Fibroblast of lung (primary cell): ENCODE measurements at regions not wholly inside any gene's neighbourhood (a gene's known extent, or its start where the extent isn't known, plus 50 kb on each side); places are given as distances from the start of the nearest gene placed in this dataset.

Source experiments
- DNase-seq, 2 donors: peaks; one replicate each; pipeline versions ENCODE4 v3.0.0 to v3.0.0-alpha.2; 2010; ENCODE audit warnings: low read depth in 2 of 2
- H2AFZ ChIP-seq: 2 replicates; pipeline ENCODE4 v1.5.1; 2012; ENCODE audit warnings: low read length, control low read depth, inconsistent platforms
- H3K27ac ChIP-seq: 2 replicates; pipeline ENCODE4 v1.5.1; 2011; ENCODE audit warnings: low read length, control low read depth; ENCODE audit not compliant: insufficient read depth
- H3K27me3 ChIP-seq: 2 replicates; pipeline ENCODE4 v1.5.1; 2011; ENCODE audit warnings: mild to moderate bottlenecking, low read length; ENCODE audit not compliant: control insufficient read depth, insufficient read depth
- H3K36me3 ChIP-seq: 2 replicates; pipeline ENCODE4 v1.5.1; 2011; ENCODE audit warnings: low read length; ENCODE audit not compliant: control insufficient read depth, insufficient read depth
- H3K4me1 ChIP-seq: 2 replicates; pipeline ENCODE4 v1.5.1; 2011; ENCODE audit warnings: low read length; ENCODE audit not compliant: control insufficient read depth, insufficient read depth; ENCODE audit errors: extremely low read depth
- H3K4me2 ChIP-seq: 2 replicates; pipeline ENCODE4 v1.5.1; 2011; ENCODE audit warnings: low read length, control low read depth; ENCODE audit not compliant: insufficient read depth; ENCODE audit errors: extremely low read depth
- H3K4me3 ChIP-seq, 4 experiments: fragments of 200-600 bp in 1 of 4; sonication (generic) in 1 of 4; replicated peaks in 1 of 4; 2 replicates each; pipeline ENCODE4 v1.5.1; 2011 to 2016; ENCODE audit warnings: low read length in 4 of 4, low read depth in 3 of 4, mild to moderate bottlenecking in 3 of 4, control low read depth in 2 of 4, inconsistent platforms in 1 of 4, mixed read lengths in 1 of 4; ENCODE audit not compliant: insufficient read depth in 1 of 4; ENCODE audit errors: control extremely low read depth in 1 of 4
- H3K79me2 ChIP-seq: 2 replicates; pipeline ENCODE4 v1.5.1; 2012; ENCODE audit warnings: mild to moderate bottlenecking, low read length, inconsistent platforms; ENCODE audit not compliant: control insufficient read depth, insufficient read depth
- H3K9ac ChIP-seq: 2 replicates; pipeline ENCODE4 v1.5.1; 2011; ENCODE audit warnings: mild to moderate bottlenecking, low read length, control low read depth; ENCODE audit not compliant: insufficient read depth
- H3K9me3 ChIP-seq: 2 replicates; pipeline ENCODE4 v1.5.1; 2012; ENCODE audit warnings: low read depth, low read length; ENCODE audit not compliant: control insufficient read depth, insufficient read depth
- H4K20me1 ChIP-seq: 2 replicates; pipeline ENCODE4 v1.5.1; 2011; ENCODE audit warnings: low read length; ENCODE audit not compliant: control insufficient read depth, insufficient read depth; ENCODE audit errors: extremely low read depth
- CTCF ChIP-seq, 2 donors: IDR thresholded peaks in 1 of 2; conservative IDR thresholded peaks in 1 of 2; 1 replicate in 1 of 2; 2 replicates in 1 of 2; pipeline ENCODE4 v1.5.1; 2011 to 2012; ENCODE audit warnings: low read length in 2 of 2, control low read depth in 1 of 2, inconsistent platforms in 1 of 2, low read depth in 1 of 2, mild to moderate bottlenecking in 1 of 2
- EZH2 ChIP-seq: IDR thresholded peaks from 2 replicates; pipeline ENCODE4 v1.5.1; 2012; ENCODE audit warnings: low read length, control low read depth, mild to moderate bottlenecking; ENCODE audit errors: missing control alignments

GRCh38 chr14:22387776-22388241, 201.2 kb downstream of the DAD1 start:
- Histone ChIP-seq H3K4me3 (no peak overlapping the region), H3K27ac (no peak overlapping the region), H3K27me3 (peaks cover 9% of the 10 kb centered on the region), H3K4me1 (no peaks in the 10 kb centered on the region), H3K36me3 (no peaks in the 10 kb centered on the region), H3K79me2 (no peaks in the 10 kb centered on the region), H3K9ac (no peak overlapping the region), H3K4me2 (no peak overlapping the region), H3K9me3 (no peaks in the 10 kb centered on the region), H2AFZ (no peak overlapping the region), H4K20me1 (no peaks in the 10 kb centered on the region)
- DNase-seq, result peak in 1 of 2 donors; percentile 46
- TF ChIP-seq CTCF (conservative IDR thresholded peaks at IDR 0.05 in 1 of 2, IDR thresholded peaks at IDR 0.05 in 1 of 2; ENCODE audit: low read depth in 1 of 2, low read length in 2 of 2) (no peak), EZH2 (no peak)

- no peaks in the 10 kb centered on the region for H3K4me1 ChIP-seq
- H4K20me1 ChIP-seq, result no peaks in the 10 kb centered on the region
- H2AFZ ChIP-seq, result no peak overlapping the region
- H3K9ac ChIP-seq, result no peak overlapping the region
- H3K27me3 ChIP-seq, result peaks cover 7% of the 10 kb centered on the region
- no peaks in the 10 kb centered on the region for H3K9me3 ChIP-seq
- DNase-seq, result peak; percentile 62 to 77
- H3K36me3 ChIP-seq, result no peaks in the 10 kb centered on the region
- H3K4me3 ChIP-seq, result no peak overlapping the region
- no peak overlapping the region for H3K27ac ChIP-seq
- no peaks in the 10 kb centered on the region for H3K79me2 ChIP-seq
- TF ChIP-seq EZH2 (no peak), CTCF (conservative IDR thresholded peaks at IDR 0.05 in 1 of 2, IDR thresholded peaks at IDR 0.05 in 1 of 2; ENCODE audit: low read depth in 1 of 2, low read length in 2 of 2) (peak; percentile 74 to 77)
- H3K4me2 ChIP-seq, result no peak overlapping the region
Observed at GRCh38 chr14:22386924-22387775, 201.9 kb downstream of the DAD1 start.

GRCh38 chr14:22384974-22385526, 204.0 kb downstream of the DAD1 start:
- H4K20me1 ChIP-seq, result no peaks in the 10 kb centered on the region
- H2AFZ ChIP-seq, result no peak overlapping the region
- TF ChIP-seq CTCF (conservative IDR thresholded peaks at IDR 0.05 in 1 of 2, IDR thresholded peaks at IDR 0.05 in 1 of 2; ENCODE audit: low read depth in 1 of 2, low read length in 2 of 2) (no peak), EZH2 (no peak)

More at GRCh38 chr14:22384974-22385526, 204.0 kb downstream of the DAD1 start:
- no peak overlapping the region for H3K27ac ChIP-seq
- no peak overlapping the region for H3K4me2 ChIP-seq
- no peak overlapping the region for H3K9ac ChIP-seq
- H3K79me2 ChIP-seq, result no peaks in the 10 kb centered on the region
- H3K9me3 ChIP-seq, result no peaks in the 10 kb centered on the region
- DNase-seq, result peak in 1 of 2 donors; percentile 15
- peaks cover 5% of the 10 kb centered on the region for H3K27me3 ChIP-seq
- H3K36me3 ChIP-seq, result no peaks in the 10 kb centered on the region
- H3K4me1 ChIP-seq, result no peaks in the 10 kb centered on the region
- H3K4me3 ChIP-seq, result no peak overlapping the region
